KMS-11 (cell line): ENCODE measurements at regions not wholly inside any gene's neighbourhood (a gene's known extent, or its start where the extent isn't known, plus 50 kb on each side); places are given as distances from the start of the nearest gene placed in this dataset.

Experiments
- H2AFZ ChIP-seq: fragments of 200-600 bp; sonication (generic); 2 replicates; pipeline ENCODE4 v1.6.1; 2016; ENCODE audit warnings: antibody characterized with exemption, mixed run types, low read depth
- H3K27ac ChIP-seq: fragments of 200-600 bp; sonication (generic); 2 replicates; pipeline ENCODE4 v1.6.1; 2016; ENCODE audit warnings: mild to moderate bottlenecking, mixed run types
- H3K27me3 ChIP-seq: fragments of 200-600 bp; sonication (generic); 2 replicates; pipeline ENCODE4 v1.6.1; 2017; ENCODE audit warnings: mild to moderate bottlenecking, low read depth, mixed run types, moderate library complexity; ENCODE audit not compliant: insufficient read depth
- H3K36me3 ChIP-seq: fragments of 200-600 bp; sonication (generic); 2 replicates; pipeline ENCODE4 v1.6.1; 2017; ENCODE audit warnings: mild to moderate bottlenecking, mixed run types; ENCODE audit not compliant: insufficient read depth
- H3K4me1 ChIP-seq: fragments of 200-600 bp; sonication (generic); 2 replicates; pipeline ENCODE4 v1.6.1; 2016; ENCODE audit warnings: mild to moderate bottlenecking, low read depth, mixed run types; ENCODE audit not compliant: poor library complexity, severe bottlenecking
- H3K4me2 ChIP-seq: fragments of 200-600 bp; sonication (generic); 2 replicates; pipeline ENCODE4 v1.7.0; 2016; ENCODE audit warnings: mild to moderate bottlenecking, mixed run types
- H3K4me3 ChIP-seq: fragments of 200-600 bp; sonication (generic); IDR thresholded peaks from 2 replicates; pipeline ENCODE4 v1.6.1; 2017; ENCODE audit warnings: low read depth, low read length, mixed read lengths; ENCODE audit not compliant: insufficient read depth
- H3K79me2 ChIP-seq: fragments of 200-600 bp; sonication (generic); 2 replicates; pipeline ENCODE4 v1.6.1; 2016; ENCODE audit warnings: low read depth, mixed run types; ENCODE audit not compliant: insufficient read depth
- H3K9ac ChIP-seq: fragments of 200-600 bp; sonication (generic); 2 replicates; pipeline ENCODE4 v1.6.1; 2016; ENCODE audit warnings: mild to moderate bottlenecking, mixed run types
- H4K20me1 ChIP-seq: fragments of 200-600 bp; sonication (generic); 2 replicates; pipeline ENCODE4 v1.6.1; 2016; ENCODE audit warnings: mild to moderate bottlenecking, mixed run types; ENCODE audit not compliant: insufficient read depth
- CTCF ChIP-seq: fragments of 200-600 bp; sonication (generic); conservative IDR thresholded peaks from 2 replicates; pipeline ENCODE4 v1.6.1; 2017; ENCODE audit warnings: low read depth, mild to moderate bottlenecking, antibody characterized with exemption, low read length, moderate library complexity, mixed read lengths

- Histone ChIP-seq H3K4me1 (no peaks in the 10 kb centered on the region), H3K27ac (no peak overlapping the region)
Observed at GRCh38 chr6:919500-919899, 226.6 kb upstream of the EXOC2 start.

GRCh38 chr6:917939-918338, 225.0 kb upstream of the EXOC2 start:
- Histone ChIP-seq H3K9ac (no peak overlapping the region), H4K20me1 (no peaks in the 10 kb centered on the region), H3K27me3 (no peaks in the 10 kb centered on the region), H3K4me1 (peaks cover 4% of the 10 kb centered on the region), H3K4me2 (no peak overlapping the region), H2AFZ (no peak overlapping the region), H3K36me3 (no peaks in the 10 kb centered on the region), H3K27ac (no peak overlapping the region), H3K4me3 (no peak overlapping the region), H3K79me2 (no peaks in the 10 kb centered on the region)
- TF ChIP-seq CTCF = no peak

More at GRCh38 chr6:919500-919899, 226.6 kb upstream of the EXOC2 start:
- no peak overlapping the region for H3K9ac ChIP-seq
- no peaks in the 10 kb centered on the region for H3K36me3 ChIP-seq
- H3K27me3 ChIP-seq = no peaks in the 10 kb centered on the region
- no peak overlapping the region for H3K4me2 ChIP-seq
- no peaks in the 10 kb centered on the region for H3K79me2 ChIP-seq
- H3K4me3 ChIP-seq = no peak overlapping the region
- H2AFZ ChIP-seq = no peak overlapping the region
- TF ChIP-seq CTCF = no peak
- no peaks in the 10 kb centered on the region for H4K20me1 ChIP-seq

- no peaks in the 10 kb centered on the region for H3K27me3 ChIP-seq
- no peak for TF ChIP-seq CTCF
- H3K4me3 ChIP-seq = no peak overlapping the region
- H3K36me3 ChIP-seq = no peaks in the 10 kb centered on the region
- H3K4me1 ChIP-seq = peaks cover 4% of the 10 kb centered on the region
- H4K20me1 ChIP-seq = no peaks in the 10 kb centered on the region
- no peak overlapping the region for H3K27ac ChIP-seq
- H3K9ac ChIP-seq = no peak overlapping the region
- H2AFZ ChIP-seq = no peak overlapping the region
- H3K79me2 ChIP-seq = no peaks in the 10 kb centered on the region
- no peak overlapping the region for H3K4me2 ChIP-seq
Observed at GRCh38 chr6:917296-917695, 224.4 kb upstream of the EXOC2 start.

GRCh38 chr6:916131-916530, 223.2 kb upstream of the EXOC2 start:
- Histone ChIP-seq H4K20me1 (no peaks in the 10 kb centered on the region), H2AFZ (no peak overlapping the region), H3K4me2 (no peak overlapping the region), H3K36me3 (no peaks in the 10 kb centered on the region), H3K9ac (no peak overlapping the region), H3K79me2 (no peaks in the 10 kb centered on the region), H3K4me3 (no peak overlapping the region), H3K27me3 (no peaks in the 10 kb centered on the region), H3K27ac (no peak overlapping the region), H3K4me1 (peaks cover 4% of the 10 kb centered on the region)
- TF ChIP-seq CTCF = no peak
